ENCODE measurements at regions not wholly inside any gene's neighbourhood (a gene's known extent, or its start where the extent isn't known, plus 50 kb on each side); places are given as distances from the start of the nearest gene placed in this dataset.
A peak's percentile ranks its signal among the peaks of the same experiment; 100 is the strongest.

GRCh38 chr11:130601141-130601540 lies 152.7 kb downstream of the ADAMTS15 start:
- peak overlapping the region; percentile 55 for H3K27ac ChIP-seq
- TF ChIP-seq CTCF (IDR thresholded peaks at IDR 0.05), result no peak

GRCh38 chr11:130601764-130602460 lies 153.5 kb downstream of the ADAMTS15 start:
- no peak for TF ChIP-seq CTCF (IDR thresholded peaks at IDR 0.05)
- intact Hi-C loops (cut with DNase I; ENCODE audit: low total_unique reads), result no loop called here
- Histone ChIP-seq H3K4me3 (no peak overlapping the region), H3K27me3 (no peaks in the 10 kb centered on the region), H3K4me1 (peaks cover 0 to 33% (median 11%) of the 10 kb centered on the region in 4 donors), H3K9me3 (no peaks in the 10 kb centered on the region), H3K36me3 (no peaks in the 10 kb centered on the region), H3K27ac (peak overlapping the region; percentile 55)
- no peak for DNase-seq

More at GRCh38 chr11:130601141-130601540, 152.7 kb downstream of the ADAMTS15 start:
- Histone ChIP-seq H3K4me1 (peaks cover 0 to 26% (median 6%) of the 10 kb centered on the region in 4 donors), H3K27me3 (no peaks in the 10 kb centered on the region), H3K36me3 (no peaks in the 10 kb centered on the region), H3K9me3 (no peaks in the 10 kb centered on the region), H3K4me3 (no peak overlapping the region)
- intact Hi-C loops (cut with DNase I; ENCODE audit: low total_unique reads), result no loop called here
- peak; percentile 83 to 89 for DNase-seq

- Histone ChIP-seq H3K4me1 (peaks cover 0 to 42% (median 16%) of the 10 kb centered on the region in 4 donors), H3K27me3 (no peaks in the 10 kb centered on the region), H3K27ac (no peak overlapping the region), H3K4me3 (no peak overlapping the region), H3K9me3 (no peaks in the 10 kb centered on the region), H3K36me3 (no peaks in the 10 kb centered on the region)
- DNase-seq, result no peak
- intact Hi-C loops (cut with DNase I; ENCODE audit: low total_unique reads), result no loop called here
- no peak for TF ChIP-seq CTCF (IDR thresholded peaks at IDR 0.05)
These were observed 154.3 kb downstream of the ADAMTS15 start for GRCh38 chr11:130602641-130603334.

GRCh38 chr11:130603335-130603906 lies 155.0 kb downstream of the ADAMTS15 start:
- H3K4me3 ChIP-seq, result no peak overlapping the region
- peaks cover 0 to 48% (median 20%) of the 10 kb centered on the region in 4 donors for H3K4me1 ChIP-seq
- no peak for TF ChIP-seq CTCF (IDR thresholded peaks at IDR 0.05)
- intact Hi-C loops (cut with DNase I; ENCODE audit: low total_unique reads), result no loop called here
- H3K27me3 ChIP-seq, result no peaks in the 10 kb centered on the region
- H3K9me3 ChIP-seq, result no peaks in the 10 kb centered on the region
- no peak overlapping the region for H3K27ac ChIP-seq
- no peaks in the 10 kb centered on the region for H3K36me3 ChIP-seq
- DNase-seq, result no peak

- no peak overlapping the region for H3K27ac ChIP-seq
- no peaks in the 10 kb centered on the region for H3K27me3 ChIP-seq
- TF ChIP-seq CTCF (IDR thresholded peaks at IDR 0.05), result no peak
- intact Hi-C loops (cut with DNase I; ENCODE audit: low total_unique reads), result no loop called here
- H3K4me3 ChIP-seq, result no peak overlapping the region
- peaks cover 4 to 51% (median 22%) of the 10 kb centered on the region in 4 donors for H3K4me1 ChIP-seq
- DNase-seq, result no peak
- no peaks in the 10 kb centered on the region for H3K36me3 ChIP-seq
- H3K9me3 ChIP-seq, result no peaks in the 10 kb centered on the region
These were observed 156.2 kb downstream of the ADAMTS15 start for GRCh38 chr11:130604606-130605005.
